GM13976 (cell line): ENCODE measurements at regions not wholly inside any gene's neighbourhood (a gene's known extent, or its start where the extent isn't known, plus 50 kb on each side); places are given as distances from the start of the nearest gene placed in this dataset.

Experiments
- DNase-seq: peaks from one replicate; pipeline ENCODE4 v3.0.0; 2012; ENCODE audit warnings: low spot score
- in situ Hi-C: fragments of 300-500 bp; cut with MboI; formaldehyde crosslinking; loops from one replicate; pipeline ENCODE4 v1.12.0; 2022; ENCODE audit warnings: low sequenced_read_pairs, mixed read lengths, inconsistent platforms; ENCODE audit not compliant: unreplicated experiment
- TF ChIP-seq, protein P1 (sequence below): IDR thresholded peaks from 2 replicates; pipeline ENCODE4 v1.5.1; 2012; ENCODE audit warnings: borderline replicate concordance, mild to moderate bottlenecking; ENCODE audit not compliant: insufficient read depth; ENCODE audit errors: extremely low read depth, missing control alignments, control extremely low read depth

DNA sequence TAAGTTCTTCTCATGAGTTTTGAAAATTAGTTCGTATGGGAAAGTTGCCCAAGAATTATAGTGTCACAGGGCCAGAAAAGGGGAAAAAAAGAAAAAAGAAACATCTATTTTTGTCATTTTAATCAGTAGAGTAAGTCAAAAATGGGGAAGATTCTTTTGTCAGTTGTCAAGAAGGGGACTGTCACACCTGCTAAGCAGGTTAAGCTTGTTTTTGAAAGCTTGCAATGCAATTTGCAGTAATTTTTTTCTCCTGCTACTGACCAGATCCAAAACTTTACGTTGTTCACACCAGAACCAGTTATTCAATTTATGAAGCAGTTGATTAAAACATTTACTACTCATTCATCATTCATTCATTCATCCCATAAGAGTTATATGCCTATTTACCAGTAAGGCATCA lies 171.4 kb downstream of the SOX4 start:
- TF ChIP-seq, protein P1, sequence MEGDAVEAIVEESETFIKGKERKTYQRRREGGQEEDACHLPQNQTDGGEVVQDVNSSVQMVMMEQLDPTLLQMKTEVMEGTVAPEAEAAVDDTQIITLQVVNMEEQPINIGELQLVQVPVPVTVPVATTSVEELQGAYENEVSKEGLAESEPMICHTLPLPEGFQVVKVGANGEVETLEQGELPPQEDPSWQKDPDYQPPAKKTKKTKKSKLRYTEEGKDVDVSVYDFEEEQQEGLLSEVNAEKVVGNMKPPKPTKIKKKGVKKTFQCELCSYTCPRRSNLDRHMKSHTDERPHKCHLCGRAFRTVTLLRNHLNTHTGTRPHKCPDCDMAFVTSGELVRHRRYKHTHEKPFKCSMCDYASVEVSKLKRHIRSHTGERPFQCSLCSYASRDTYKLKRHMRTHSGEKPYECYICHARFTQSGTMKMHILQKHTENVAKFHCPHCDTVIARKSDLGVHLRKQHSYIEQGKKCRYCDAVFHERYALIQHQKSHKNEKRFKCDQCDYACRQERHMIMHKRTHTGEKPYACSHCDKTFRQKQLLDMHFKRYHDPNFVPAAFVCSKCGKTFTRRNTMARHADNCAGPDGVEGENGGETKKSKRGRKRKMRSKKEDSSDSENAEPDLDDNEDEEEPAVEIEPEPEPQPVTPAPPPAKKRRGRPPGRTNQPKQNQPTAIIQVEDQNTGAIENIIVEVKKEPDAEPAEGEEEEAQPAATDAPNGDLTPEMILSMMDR, result no peak
- in situ Hi-C loops, result no loop called here
- DNase-seq, result no peak

DNA sequence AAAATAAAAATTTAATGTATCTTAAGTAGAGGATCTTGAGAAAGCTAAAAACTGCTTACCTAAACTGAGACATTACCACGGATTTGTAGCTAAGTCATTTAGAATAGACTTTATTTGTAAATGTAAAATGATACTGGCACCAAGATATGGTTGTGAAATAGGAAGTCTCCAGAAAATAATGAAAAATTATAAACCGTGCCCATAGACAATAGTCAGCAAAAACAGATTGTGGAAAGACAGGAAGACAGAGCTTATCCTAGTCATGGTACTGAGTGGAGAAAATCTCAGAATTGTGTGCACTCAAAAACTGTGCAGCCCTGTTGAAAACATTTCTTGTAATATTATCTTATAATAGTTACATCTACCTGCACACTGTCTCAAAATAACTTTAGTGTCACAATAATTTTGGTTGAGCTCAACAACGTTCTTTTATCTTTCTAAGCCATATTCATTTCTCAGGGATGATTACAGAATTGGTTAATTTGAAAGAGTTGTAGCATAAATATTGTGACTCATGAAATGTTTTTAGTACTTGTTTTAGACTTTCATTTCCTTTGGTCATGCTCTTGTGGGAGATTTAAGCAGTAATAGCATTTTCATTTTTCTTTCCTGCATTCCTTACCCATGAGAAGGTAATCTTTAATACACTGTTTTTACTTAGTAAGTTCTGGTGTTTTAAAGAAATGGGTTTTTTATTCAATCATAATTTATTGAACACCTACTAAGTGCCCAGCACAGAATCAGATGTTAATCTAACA lies 174.5 kb downstream of the SOX4 start:
- DNase-seq, result no peak
- TF ChIP-seq, protein P1, result no peak
- in situ Hi-C loops, result no loop called here

DNA sequence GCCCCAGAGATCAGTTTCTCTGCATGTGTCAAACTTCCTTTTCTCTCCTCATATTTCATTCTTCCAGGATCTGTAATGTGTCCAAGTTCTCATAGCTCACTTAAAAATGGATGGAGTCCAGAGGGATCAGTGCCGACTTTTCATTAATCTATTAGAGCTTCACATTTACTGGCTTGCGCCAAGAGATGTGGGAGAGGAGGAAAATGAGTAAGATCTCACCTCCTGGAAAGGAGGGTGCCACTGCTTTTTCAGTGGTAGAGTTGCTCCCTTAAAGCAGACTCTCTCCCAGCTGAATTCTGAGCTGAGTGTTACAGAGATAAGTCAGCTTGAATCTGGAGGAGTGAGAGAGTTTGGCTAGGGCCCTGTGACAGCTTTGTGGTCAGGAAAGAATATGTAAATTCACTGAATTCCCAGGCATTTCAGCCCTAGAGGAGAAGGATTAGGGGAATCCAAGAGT lies 175.9 kb downstream of the SOX4 start:
- in situ Hi-C loops, result no loop called here
- DNase-seq, result no peak
- TF ChIP-seq, protein P1, result no peak

DNA sequence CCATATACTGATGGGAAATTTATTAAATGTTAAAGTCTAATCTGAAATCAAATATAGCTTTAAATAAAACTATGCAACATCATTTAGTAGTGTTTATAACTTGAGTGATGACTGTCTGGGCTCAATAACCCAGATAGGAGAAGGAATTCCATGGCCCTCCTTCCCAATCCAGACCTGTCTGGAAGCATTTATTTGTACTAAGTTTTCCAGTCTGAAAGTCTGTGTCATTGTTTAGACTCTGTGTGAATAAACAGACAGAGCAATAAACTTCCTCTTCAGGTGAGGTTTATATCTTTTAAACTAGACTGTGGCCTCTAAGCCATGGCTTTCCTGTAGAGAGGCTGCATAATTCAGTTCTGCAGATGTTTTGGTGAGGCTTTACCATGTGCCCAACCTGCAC lies 176.4 kb downstream of the SOX4 start:
- in situ Hi-C loops, result no loop called here
- no peak for DNase-seq
- TF ChIP-seq, protein P1, result no peak

DNA sequence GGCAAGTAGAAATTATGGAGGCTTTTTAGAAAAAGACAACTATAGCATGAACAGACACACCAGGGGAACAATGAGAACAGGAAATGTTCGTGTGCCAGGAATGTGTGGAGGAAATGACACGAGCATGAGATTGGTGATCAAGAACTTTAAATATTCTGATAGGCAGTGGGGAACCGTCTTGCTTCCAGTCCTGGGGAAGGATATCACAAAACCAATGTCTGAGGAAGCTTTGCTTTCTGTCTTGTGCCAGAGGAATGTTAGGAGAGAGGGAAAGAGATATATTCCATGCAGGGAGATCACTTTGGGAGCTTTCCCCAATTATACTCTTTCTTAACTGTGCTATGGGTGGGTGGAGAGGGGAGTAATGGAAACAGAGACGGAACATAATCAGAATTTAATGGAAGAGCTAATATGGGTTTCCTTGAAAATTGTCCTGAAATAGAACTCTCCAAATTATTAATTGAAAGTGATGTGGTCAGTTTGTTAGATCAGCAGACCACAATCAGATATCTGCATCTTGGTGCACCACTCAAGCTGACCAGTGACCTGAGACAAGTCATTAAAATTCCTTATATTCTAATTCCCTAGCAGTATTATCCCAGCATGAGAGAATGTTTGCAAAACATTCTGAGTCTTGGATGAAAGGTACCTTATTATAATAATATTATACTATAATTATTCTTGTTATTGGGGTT lies 178.2 kb downstream of the SOX4 start:
- DNase-seq, result no peak

GRCh38 chr6:21772477-21772876 lies 178.9 kb downstream of the SOX4 start:
- in situ Hi-C loops, result no loop called here
- DNase-seq, result no peak
- TF ChIP-seq, protein P1, result no peak

More for the DNA sequence above, 178.2 kb downstream of the SOX4 start:
- TF ChIP-seq, protein P1, result no peak
- in situ Hi-C loops, result no loop called here
